Right lobe of liver (tissue), 6 donors: ENCODE measurements at regions not wholly inside any gene's neighbourhood (a gene's known extent, or its start where the extent isn't known, plus 50 kb on each side); places are given as distances from the start of the nearest gene placed in this dataset.
"Not testable (repeated sequence)": the region's sequence is repeated elsewhere in the genome, so short reads cannot be mapped to it uniquely, and the experiment has no call there.

Experiments used
- ATAC-seq, 4 donors: fragments of 200-7000 bp; cut with Tn5 transposase; one replicate each; pipeline ENCODE4 v1.9.1; 2020; ENCODE audit warnings: mild to moderate bottlenecking in 4 of 4, moderate library complexity in 4 of 4
- DNase-seq, 3 donors: peaks; one replicate each; pipeline ENCODE4 v3.0.0-alpha.2; 2020
- H3K27ac ChIP-seq, 3 donors: fragments of 200-600 bp; one replicate each; pipeline ENCODE4 v1.8.0; 2022
- H3K27me3 ChIP-seq, 2 donors: fragments of 200-600 bp; one replicate each; pipeline ENCODE4 v1.8.0; 2022
- H3K36me3 ChIP-seq, 4 donors: fragments of 200-600 bp; sonication (generic) in 1 of 4; one replicate each; pipeline versions ENCODE4 v1.5.1 to v1.8.0; 2017 to 2022; ENCODE audit warnings: control low read depth in 1 of 4
- H3K4me1 ChIP-seq, 4 donors: fragments of 200-600 bp; sonication (generic) in 1 of 4; one replicate each; pipeline versions ENCODE4 v1.5.1 to v1.8.0; 2017 to 2022; ENCODE audit warnings: control low read depth in 1 of 4
- H3K4me3 ChIP-seq, 3 donors: fragments of 200-600 bp; one replicate each; pipeline ENCODE4 v1.8.0; 2022
- H3K9me3 ChIP-seq, 4 donors: fragments of 200-600 bp; sonication (generic) in 1 of 4; one replicate each; pipeline versions ENCODE4 v1.5.1 to v1.8.0; 2017 to 2022; ENCODE audit warnings: control low read depth in 1 of 4
- CTCF ChIP-seq, 4 donors: fragments of 200-600 bp in 3 of 4; fragments of 450-650 bp in 1 of 4; IDR thresholded peaks; one replicate each; pipeline versions ENCODE4 v1.5.1 to v1.8.0; 2016 to 2022; ENCODE audit warnings: antibody characterized with exemption in 4 of 4, mild to moderate bottlenecking in 2 of 4
- POLR2A ChIP-seq: fragments of 450-650 bp; IDR thresholded peaks from one replicate; pipeline ENCODE4 v1.6.1; 2017; ENCODE audit warnings: antibody characterized with exemption, mild to moderate bottlenecking
- WGBS: methylation state at CpG from one replicate; pipeline ENCODE4 v1.1.6; 2018; ENCODE audit warnings: low coverage, low lambda C conversion rate; ENCODE audit not compliant: insufficient coverage; ENCODE audit errors: missing lambda C conversion rate; 5-methylcytosine and 5-hydroxymethylcytosine counted together
- intact Hi-C, 2 donors: fragments of 100-400 bp; cut with DNase I; formaldehyde crosslinking; loops; one replicate each; pipeline versions ENCODE4 v1.11.2 to v1.14.1; 2022
- donor health status: DM: no; HTN: yes; CAD: no.
- donor health status: DM: no; HTN: no; CAD: no.
- donor health status: DM: no; HTN: no; CAD: no.
- donor health status: DM: no; HTN: yes; CAD: no.
- donor health status: DM: no; HTN: yes; CAD: no.

GRCh38 chr20:52049001-52049731 lies 142.4 kb downstream of the ZFP64 start:
- Histone ChIP-seq H3K4me1 (no peaks in the 10 kb centered on the region), H3K27me3 (no peaks in the 10 kb centered on the region), H3K36me3 (no peaks in the 10 kb centered on the region), H3K27ac (no peak overlapping the region), H3K9me3 (no peaks in the 10 kb centered on the region), H3K4me3 (no peak overlapping the region)
- no peak for ATAC-seq
- 52% methylated on average over 5 of the region's 7 CpGs for WGBS
- no peak for TF ChIP-seq POLR2A
- no peak for DNase-seq
- intact Hi-C loops, result no loop called here

- ATAC-seq (no peak), DNase-seq (no peak)
- no peak for TF ChIP-seq CTCF (IDR thresholded peaks at IDR 0.05)
- TF ChIP-seq POLR2A, result no peak
- no peaks in the 10 kb centered on the region for H3K36me3 ChIP-seq
- intact Hi-C loops, result no loop called here
- 34% methylated on average over 19 of the region's 19 CpGs for WGBS
- H3K27ac ChIP-seq, result no peak overlapping the region
- no peaks in the 10 kb centered on the region for H3K9me3 ChIP-seq
- H3K4me1 ChIP-seq, result no peaks in the 10 kb centered on the region
- H3K4me3 ChIP-seq, result no peak overlapping the region
- no peaks in the 10 kb centered on the region for H3K27me3 ChIP-seq
These were observed 143.5 kb downstream of the ZFP64 start for GRCh38 chr20:52047811-52048764.

DNA sequence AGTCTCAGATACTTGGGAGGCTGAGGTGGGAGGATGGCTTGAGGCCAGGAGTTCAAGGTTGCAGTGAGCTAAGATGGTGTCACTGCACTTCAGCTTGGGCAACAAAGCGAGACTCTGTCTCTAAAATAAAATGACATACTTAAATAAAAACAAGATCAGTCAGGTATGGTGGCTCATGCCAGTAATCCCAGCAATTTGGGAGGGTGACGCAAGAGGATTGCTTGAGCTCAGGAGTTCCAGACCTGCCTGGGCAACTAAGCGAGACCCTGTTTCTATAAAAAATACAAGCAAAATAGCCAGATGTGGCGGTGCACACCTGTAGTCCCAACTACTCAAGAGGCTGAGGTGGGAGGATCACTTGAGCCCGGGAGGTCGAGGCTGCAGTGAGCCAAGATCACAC lies 149.6 kb downstream of the ZFP64 start:
- no peak for ATAC-seq
- DNase-seq, result peak in 1 of 3 donors; percentile 15
- Histone ChIP-seq H3K9me3 (no peaks in the 10 kb centered on the region), H3K36me3 (no peaks in the 10 kb centered on the region), H3K27ac (no peak overlapping the region), H3K4me3 (no peak overlapping the region), H3K4me1 (no peaks in the 10 kb centered on the region), H3K27me3 (no peaks in the 10 kb centered on the region)
- TF ChIP-seq POLR2A, result no peak
- TF ChIP-seq CTCF (IDR thresholded peaks at IDR 0.05), result no peak
- 93% methylated on average over 4 of the region's 6 CpGs for WGBS
- intact Hi-C loops, result no loop called here

DNA sequence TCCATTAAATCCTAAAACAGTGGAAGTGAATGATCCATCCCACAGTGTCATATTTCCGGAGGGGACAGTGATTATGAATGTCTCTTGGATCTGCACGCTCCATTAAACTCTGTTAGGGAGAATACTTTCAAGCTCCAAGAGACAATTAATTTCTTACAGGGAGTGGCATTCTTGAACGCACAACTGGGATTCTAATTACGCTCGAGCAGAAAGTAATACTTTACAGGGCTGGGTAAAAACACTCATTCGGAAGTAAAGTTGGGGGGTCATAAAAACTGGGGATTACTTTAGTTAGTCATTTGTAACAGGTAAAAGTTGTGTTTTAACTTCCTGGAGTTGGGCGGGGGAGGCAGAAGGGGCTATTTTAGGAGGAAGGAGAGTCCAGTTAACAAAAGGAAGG lies 151.8 kb downstream of the ZFP64 start:
- Histone ChIP-seq H3K4me1 (no peaks in the 10 kb centered on the region), H3K36me3 (no peaks in the 10 kb centered on the region), H3K4me3 (no peak overlapping the region), H3K27ac (no peak overlapping the region), H3K9me3 (no peaks in the 10 kb centered on the region), H3K27me3 (no peaks in the 10 kb centered on the region)
- WGBS, result 76% methylated on average over 7 of the region's 7 CpGs
- ATAC-seq (no peak), DNase-seq (no peak)
- intact Hi-C loops, result no loop called here
- TF ChIP-seq CTCF (IDR thresholded peaks at IDR 0.05), result no peak
- no peak for TF ChIP-seq POLR2A

GRCh38 chr20:52038632-52039031 lies 152.9 kb downstream of the ZFP64 start:
- H3K27ac ChIP-seq, H3K9me3 ChIP-seq, intact Hi-C loops, H3K36me3 ChIP-seq, DNase-seq, ATAC-seq, H3K27me3 ChIP-seq, H3K4me3 ChIP-seq, H3K4me1 ChIP-seq: not testable (repeated sequence)
- WGBS, result 91% methylated on average over 6 of the region's 9 CpGs
